ENCODE measurements at regions not wholly inside any gene's neighbourhood (a gene's known extent, or its start where the extent isn't known, plus 50 kb on each side); places are given as distances from the start of the nearest gene placed in this dataset.

- TF ChIP-seq, protein P1, sequence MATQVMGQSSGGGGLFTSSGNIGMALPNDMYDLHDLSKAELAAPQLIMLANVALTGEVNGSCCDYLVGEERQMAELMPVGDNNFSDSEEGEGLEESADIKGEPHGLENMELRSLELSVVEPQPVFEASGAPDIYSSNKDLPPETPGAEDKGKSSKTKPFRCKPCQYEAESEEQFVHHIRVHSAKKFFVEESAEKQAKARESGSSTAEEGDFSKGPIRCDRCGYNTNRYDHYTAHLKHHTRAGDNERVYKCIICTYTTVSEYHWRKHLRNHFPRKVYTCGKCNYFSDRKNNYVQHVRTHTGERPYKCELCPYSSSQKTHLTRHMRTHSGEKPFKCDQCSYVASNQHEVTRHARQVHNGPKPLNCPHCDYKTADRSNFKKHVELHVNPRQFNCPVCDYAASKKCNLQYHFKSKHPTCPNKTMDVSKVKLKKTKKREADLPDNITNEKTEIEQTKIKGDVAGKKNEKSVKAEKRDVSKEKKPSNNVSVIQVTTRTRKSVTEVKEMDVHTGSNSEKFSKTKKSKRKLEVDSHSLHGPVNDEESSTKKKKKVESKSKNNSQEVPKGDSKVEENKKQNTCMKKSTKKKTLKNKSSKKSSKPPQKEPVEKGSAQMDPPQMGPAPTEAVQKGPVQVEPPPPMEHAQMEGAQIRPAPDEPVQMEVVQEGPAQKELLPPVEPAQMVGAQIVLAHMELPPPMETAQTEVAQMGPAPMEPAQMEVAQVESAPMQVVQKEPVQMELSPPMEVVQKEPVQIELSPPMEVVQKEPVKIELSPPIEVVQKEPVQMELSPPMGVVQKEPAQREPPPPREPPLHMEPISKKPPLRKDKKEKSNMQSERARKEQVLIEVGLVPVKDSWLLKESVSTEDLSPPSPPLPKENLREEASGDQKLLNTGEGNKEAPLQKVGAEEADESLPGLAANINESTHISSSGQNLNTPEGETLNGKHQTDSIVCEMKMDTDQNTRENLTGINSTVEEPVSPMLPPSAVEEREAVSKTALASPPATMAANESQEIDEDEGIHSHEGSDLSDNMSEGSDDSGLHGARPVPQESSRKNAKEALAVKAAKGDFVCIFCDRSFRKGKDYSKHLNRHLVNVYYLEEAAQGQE (IDR thresholded peaks at IDR 0.05) = no peak
These were observed 720.8 kb upstream of the ZNF608 start (continued) for GRCh38 chr5:125467222-125467621.

DNA sequence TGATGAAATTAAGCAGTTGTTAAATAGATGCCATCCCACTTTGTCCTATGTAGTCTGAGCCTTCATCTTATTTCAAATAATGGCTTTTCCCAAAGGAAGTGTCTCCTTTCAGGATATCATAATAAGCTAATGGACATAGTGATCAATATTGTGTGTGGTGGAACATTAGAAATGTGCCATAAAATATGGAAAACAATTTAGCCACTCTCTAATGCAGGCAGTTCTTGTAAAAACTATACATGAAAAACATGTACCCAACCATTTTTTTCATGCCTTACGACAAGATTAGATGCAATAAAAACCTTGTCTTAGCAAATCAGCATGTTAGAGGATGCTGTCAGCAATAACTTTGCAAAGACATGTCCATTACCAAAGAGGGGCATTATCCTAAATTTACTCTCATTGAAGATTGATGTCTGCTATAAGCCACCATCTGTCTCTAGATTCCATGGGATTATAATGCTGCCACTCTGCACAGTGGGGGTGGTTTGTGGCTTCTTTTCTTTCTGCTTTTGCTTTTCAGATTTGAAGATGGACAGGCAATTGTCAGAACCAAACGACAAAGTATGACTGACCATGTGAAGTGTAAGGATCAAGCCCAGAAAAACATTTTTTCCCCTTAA is 724.0 kb upstream of the ZNF608 start:
- Histone ChIP-seq H3K9me3 (no peaks in the 10 kb centered on the region), H3K27ac (no peak overlapping the region), H3K4me2 (no peak overlapping the region), H3K4me1 (no peaks in the 10 kb centered on the region), H3K4me3 (no peak overlapping the region)
- TF ChIP-seq HES2 (IDR thresholded peaks at IDR 0.05) (no peak), SREBF2 (IDR thresholded peaks at IDR 0.05) (no peak), ZNF302 (CRISPR knock-in tag; IDR thresholded peaks at IDR 0.05) (no peak), HOXB5 (CRISPR knock-in tag; IDR thresholded peaks at IDR 0.05) (no peak), TFCP2L1 (CRISPR knock-in tag; IDR thresholded peaks at IDR 0.05) (no peak), MAFK (IDR thresholded peaks at IDR 0.05; ENCODE audit: partially characterized antibody) (no peak), RAD21 (conservative IDR thresholded peaks at IDR 0.05 in 1 of 2, IDR thresholded peaks at IDR 0.05 in 1 of 2) (no peak), CTCF (IDR thresholded peaks at IDR 0.05) (no peak), RCOR1 (IDR thresholded peaks at IDR 0.05; ENCODE audit: low read depth, low read length) (no peak), FOXS1 (CRISPR knock-in tag; IDR thresholded peaks at IDR 0.05) (no peak)
- TF ChIP-seq, protein P2, sequence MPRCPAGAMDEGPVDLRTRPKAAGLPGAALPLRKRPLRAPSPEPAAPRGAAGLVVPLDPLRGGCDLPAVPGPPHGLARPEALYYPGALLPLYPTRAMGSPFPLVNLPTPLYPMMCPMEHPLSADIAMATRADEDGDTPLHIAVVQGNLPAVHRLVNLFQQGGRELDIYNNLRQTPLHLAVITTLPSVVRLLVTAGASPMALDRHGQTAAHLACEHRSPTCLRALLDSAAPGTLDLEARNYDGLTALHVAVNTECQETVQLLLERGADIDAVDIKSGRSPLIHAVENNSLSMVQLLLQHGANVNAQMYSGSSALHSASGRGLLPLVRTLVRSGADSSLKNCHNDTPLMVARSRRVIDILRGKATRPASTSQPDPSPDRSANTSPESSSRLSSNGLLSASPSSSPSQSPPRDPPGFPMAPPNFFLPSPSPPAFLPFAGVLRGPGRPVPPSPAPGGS (IDR thresholded peaks at IDR 0.05) = no peak
- TF ChIP-seq, protein P3, sequence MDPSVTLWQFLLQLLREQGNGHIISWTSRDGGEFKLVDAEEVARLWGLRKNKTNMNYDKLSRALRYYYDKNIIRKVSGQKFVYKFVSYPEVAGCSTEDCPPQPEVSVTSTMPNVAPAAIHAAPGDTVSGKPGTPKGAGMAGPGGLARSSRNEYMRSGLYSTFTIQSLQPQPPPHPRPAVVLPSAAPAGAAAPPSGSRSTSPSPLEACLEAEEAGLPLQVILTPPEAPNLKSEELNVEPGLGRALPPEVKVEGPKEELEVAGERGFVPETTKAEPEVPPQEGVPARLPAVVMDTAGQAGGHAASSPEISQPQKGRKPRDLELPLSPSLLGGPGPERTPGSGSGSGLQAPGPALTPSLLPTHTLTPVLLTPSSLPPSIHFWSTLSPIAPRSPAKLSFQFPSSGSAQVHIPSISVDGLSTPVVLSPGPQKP (IDR thresholded peaks at IDR 0.05; ENCODE audit: low read depth, low read length) = no peak
- DNase-seq (ENCODE audit: low read depth in 1 of 2, low spot score in 1 of 2) (no peak), FAIRE-seq (no peak), ATAC-seq (no peak)
- ChIA-PET POLR2A (no interaction called here), CTCF (no interaction called here)
- WGBS (ENCODE audit: missing lambda C conversion rate) = 29% methylated on average over 2 of the region's 2 CpGs

DNA sequence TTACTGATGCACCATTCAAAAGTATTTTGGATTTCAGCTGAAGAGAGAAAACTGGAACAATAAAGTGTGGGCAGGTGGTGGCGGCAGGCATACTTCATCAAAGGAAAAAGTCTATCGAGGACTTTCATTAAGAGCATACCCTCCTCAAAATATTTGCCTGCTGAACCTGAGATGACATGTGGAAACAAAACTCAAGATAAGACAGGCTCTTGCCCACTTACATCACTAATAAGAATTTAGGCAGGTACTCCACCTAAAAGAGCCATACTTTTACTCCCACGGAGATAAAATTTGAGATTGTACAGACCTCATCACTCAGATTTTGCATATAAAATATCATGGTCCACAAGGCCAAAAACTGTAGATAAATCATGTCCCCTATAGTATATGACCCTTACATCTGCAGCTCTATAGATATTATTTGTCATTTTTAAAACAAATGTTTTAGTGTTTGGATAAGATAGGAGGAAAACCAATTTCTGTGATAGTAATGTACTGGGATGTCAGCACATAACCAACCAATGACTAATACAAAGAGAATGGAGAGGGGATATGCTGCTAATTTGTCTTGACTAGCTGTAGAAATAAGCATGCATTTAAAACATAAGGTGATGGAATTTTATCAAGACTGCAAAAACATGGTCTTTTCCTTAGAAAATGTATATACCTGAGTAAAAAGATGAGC is 730.6 kb upstream of the ZNF608 start:
- CTCF ChIA-PET = no interaction called here
- no peak overlapping the region for H3K27ac ChIP-seq
- no peak overlapping the region for H3K4me2 ChIP-seq
- FAIRE-seq (no peak), DNase-seq (ENCODE audit: low read depth in 1 of 2, low spot score in 1 of 2) (no peak), ATAC-seq (no peak)
- H3K4me1 ChIP-seq = no peaks in the 10 kb centered on the region
- POLR2A ChIA-PET = no interaction called here
- TF ChIP-seq, protein P4, sequence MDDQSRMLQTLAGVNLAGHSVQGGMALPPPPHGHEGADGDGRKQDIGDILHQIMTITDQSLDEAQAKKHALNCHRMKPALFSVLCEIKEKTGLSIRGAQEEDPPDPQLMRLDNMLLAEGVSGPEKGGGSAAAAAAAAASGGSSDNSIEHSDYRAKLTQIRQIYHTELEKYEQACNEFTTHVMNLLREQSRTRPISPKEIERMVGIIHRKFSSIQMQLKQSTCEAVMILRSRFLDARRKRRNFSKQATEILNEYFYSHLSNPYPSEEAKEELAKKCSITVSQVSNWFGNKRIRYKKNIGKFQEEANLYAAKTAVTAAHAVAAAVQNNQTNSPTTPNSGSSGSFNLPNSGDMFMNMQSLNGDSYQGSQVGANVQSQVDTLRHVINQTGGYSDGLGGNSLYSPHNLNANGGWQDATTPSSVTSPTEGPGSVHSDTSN (IDR thresholded peaks at IDR 0.05) = no peak
- TF ChIP-seq TFCP2L1 (CRISPR knock-in tag; IDR thresholded peaks at IDR 0.05) (no peak), PHF8 (IDR thresholded peaks at IDR 0.05; ENCODE audit: borderline replicate concordance, low read depth) (no peak), HES2 (IDR thresholded peaks at IDR 0.05) (no peak), GATA3 (IDR thresholded peaks at IDR 0.05; ENCODE audit: borderline replicate concordance) (no peak)
- TF ChIP-seq, protein P5, sequence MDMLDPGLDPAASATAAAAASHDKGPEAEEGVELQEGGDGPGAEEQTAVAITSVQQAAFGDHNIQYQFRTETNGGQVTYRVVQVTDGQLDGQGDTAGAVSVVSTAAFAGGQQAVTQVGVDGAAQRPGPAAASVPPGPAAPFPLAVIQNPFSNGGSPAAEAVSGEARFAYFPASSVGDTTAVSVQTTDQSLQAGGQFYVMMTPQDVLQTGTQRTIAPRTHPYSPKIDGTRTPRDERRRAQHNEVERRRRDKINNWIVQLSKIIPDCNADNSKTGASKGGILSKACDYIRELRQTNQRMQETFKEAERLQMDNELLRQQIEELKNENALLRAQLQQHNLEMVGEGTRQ (IDR thresholded peaks at IDR 0.05) = no peak
- no peak overlapping the region for H3K4me3 ChIP-seq
- WGBS (ENCODE audit: missing lambda C conversion rate) = 65% methylated on average over 3 of the region's 3 CpGs
- no peaks in the 10 kb centered on the region for H3K9me3 ChIP-seq
